ENCODE measurements at regions not wholly inside any gene's neighbourhood (a gene's known extent, or its start where the extent isn't known, plus 50 kb on each side); places are given as distances from the start of the nearest gene placed in this dataset.

DNA sequence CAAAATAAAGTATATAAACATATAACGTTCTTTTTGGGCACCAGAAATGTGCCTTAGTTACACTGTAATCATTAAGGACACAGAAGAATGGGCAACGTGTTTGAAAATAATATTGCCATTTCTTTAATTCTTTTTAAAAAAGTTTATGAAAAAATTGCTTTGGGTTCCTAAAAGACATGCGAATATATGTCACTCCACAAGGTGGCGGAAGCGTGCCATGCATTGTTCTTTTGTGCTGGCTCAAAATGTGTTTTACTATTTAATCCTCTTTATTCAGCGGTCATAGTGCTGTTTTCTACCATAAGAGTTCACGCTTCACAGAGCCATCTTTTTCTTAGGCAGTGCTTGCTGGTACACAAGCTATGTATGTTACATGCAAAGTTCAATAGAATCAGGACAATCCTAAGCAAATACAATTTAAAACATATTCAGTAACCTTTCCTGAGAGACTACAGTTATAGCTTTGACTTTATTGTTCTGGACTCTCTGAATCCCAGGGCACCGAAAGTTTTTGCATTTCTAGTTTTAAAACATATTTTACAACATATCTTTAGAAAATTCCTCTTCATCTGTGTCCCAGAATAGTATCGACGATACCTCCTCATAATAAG is 147.8 kb upstream of the ERBB4 start:
- DNase-seq, result peak; percentile 4

DNA sequence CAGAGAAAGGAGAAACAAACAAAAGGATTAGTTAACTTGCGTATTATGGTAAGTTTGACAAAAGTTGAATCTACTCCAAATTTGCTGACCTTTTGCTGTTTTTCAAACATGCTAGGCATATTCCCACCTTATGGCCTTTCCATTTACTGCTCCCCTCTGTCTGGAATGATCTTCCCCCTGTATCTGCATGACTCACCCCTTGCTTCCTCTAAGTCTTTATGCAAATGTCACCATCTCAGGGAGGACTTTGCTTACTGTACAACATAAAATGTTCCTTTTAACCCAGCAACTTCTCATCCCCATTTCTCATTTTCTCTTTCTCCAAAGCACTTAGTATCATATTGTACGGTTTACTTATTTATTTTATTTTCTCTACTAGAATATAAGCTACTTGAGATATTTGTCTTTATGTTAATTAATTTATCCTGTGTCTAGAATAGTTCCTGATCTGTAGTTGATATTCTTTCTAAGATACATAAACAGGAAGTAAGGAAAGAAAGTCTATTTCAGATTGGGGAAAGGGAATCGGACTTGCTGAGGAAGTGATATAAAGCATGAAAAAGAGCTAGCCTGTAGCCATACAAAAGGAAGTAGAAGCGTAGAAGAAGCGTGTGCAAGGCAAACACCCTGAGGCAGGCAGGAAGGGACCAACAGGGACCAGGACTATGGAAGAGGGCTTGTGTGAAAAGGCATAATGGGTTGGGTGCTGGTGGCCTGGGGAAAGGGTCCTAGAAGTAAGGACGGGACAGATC is 144.9 kb upstream of the ERBB4 start:
- DNase-seq, result no peak

DNA sequence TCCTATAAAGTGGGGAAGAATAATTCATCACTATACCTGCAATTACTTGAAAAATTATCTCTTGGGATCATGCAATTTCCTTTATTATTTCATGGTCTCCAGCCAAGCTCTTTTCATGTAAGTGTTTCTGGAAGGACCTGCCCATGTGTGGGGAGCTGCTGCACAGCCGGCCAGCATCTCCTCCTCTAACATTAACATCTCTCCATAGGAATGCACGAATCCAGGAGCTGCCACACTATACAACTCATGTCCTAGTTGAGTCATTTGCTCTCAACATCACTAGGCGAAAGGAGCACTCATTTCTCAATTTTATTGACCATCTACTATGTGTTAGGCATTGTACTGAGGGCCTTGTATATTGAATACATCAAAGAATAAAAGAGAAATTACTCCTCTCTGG is 144.3 kb upstream of the ERBB4 start:
- no peak for DNase-seq

DNA sequence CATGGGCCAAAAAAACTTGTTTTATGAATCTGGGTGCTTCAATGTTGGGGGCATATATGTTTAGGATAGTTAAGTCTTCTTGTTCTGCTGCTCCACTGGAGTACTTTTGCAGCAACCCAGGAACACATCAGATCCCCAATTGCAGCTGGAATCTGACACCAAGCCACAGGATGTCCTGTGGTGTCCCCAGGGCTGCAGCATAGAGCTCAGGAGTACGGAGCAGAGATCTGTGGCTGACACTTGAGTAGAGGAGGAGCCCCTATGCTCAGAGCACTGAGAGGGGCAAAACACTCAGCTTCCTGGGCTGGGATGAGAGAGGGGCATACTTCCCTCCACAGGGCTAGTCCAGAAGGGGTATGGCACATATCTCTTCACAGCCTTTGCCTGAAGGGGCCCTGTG is 138.9 kb upstream of the ERBB4 start:
- no peak for DNase-seq

DNA sequence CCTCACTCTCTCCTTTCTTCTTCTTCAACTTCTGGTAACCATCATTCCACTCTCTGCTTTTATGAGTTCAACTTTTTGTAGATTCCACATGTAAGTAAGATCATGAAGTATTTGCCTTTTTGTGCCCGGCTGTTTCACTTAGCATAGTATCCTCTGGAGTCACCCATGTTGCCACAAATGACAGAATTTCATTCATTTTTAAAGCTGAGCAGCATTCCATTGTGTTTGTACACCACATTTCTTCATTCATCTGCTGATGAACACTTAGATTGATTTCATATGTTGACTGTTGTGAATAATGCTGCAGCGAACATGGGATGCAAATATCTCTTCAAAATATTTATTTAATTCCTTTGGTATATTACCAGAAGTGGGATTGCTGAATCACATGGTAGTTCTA is 133.6 kb upstream of the ERBB4 start:
- no peak for DNase-seq

DNA sequence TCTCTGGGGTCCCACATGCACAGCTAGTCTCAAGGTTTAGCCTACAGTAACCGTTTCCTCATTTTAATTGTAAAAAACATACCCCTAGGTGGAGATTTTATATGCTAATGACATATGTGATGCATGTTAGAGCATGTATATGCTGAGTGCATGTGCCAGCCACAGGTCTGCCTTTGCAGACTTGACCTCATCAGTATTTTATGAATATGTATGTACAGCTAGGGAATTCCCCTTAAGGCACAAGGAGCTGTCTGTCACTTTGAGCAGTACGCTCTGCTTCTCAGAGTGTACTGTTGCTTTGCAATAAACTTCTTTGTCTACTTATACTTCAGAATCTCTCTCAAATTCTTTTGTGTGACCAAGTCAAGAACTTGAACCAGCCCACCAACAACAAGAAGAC is 131.2 kb upstream of the ERBB4 start:
- DNase-seq, result no peak

DNA sequence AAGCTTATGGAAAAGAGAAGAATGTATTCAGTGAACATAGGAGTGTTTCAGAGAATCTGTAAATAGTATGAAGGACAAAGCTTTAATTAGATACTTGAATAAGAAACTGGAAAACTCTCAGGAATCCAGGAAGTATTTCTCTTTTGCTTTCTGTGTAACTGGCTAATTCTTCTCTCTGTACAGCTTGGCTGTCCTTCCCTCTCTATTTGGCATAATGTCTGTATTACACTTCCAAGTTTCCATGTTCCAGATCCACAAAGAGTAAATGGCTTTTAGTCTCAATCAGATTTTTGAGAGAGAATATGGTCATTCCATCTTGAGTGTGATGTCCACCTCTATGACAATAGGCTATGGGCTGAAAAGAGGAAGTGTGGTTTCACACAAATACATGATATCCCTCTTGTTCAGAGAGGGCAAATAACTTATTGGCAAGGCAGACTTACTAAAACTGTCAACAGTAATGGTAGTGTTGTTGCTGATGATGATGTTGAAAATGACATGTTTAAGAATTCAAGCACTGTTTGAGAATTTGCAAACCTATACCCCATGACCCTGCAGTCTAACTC is 129.2 kb upstream of the ERBB4 start:
- no peak for DNase-seq

DNA sequence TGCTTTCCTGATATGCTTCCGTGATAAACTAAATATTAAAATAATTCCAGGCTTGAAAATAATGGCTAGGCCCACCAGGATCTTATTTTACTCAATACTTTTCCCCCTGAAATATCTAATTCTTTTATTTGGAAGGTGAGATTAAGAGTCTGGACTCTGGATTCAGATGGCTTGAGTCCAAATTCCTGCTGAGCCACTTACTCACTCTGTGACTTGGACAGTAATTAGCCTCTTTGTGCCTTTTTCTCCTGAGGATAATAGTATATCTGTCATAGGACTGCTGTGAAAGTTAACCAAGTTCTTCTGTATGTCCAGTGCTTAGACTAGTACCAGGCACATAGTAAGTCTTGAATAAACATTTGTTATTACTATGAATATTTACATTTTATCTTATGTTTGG is 127.3 kb upstream of the ERBB4 start:
- DNase-seq, result no peak

DNA sequence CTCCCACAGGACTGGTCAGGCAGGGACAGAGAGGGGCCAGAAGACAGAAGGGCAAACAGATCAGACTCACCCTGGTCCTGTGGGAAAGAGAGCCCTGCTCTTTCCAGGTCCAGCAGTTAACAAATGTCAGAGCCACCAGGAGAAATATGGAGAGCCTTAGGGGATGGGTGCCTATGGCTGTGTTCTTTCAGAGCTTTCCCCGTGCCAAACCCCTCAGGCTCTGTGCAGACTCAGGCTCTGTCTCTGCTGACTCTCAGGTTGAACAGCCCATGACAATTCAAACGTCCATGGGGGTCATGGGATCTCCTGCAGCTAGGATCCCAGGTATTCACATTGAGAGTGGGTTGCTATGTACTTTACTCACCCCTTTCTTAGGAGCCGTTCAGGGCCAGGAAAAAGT is 120.8 kb upstream of the ERBB4 start:
- no peak for DNase-seq

DNA sequence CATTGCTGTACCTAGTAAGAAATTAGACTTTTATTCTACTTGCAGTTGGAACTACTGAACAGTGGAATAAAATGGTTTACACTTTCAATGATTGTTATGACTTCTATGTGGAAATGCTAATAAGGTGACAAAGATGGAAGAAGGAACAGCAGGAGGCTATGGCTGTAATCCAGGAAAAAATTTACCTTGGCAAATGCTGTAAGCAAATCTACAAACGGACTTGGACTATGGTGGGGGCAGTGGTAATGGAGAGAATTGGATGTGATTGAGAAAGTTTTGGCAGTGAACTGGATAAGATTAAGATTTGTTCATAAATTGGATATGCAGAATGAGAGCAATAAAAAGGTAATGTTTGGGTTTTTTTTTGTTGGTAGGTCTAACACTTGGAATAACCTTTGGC is 111.0 kb upstream of the ERBB4 start:
- DNase-seq, result no peak

DNA sequence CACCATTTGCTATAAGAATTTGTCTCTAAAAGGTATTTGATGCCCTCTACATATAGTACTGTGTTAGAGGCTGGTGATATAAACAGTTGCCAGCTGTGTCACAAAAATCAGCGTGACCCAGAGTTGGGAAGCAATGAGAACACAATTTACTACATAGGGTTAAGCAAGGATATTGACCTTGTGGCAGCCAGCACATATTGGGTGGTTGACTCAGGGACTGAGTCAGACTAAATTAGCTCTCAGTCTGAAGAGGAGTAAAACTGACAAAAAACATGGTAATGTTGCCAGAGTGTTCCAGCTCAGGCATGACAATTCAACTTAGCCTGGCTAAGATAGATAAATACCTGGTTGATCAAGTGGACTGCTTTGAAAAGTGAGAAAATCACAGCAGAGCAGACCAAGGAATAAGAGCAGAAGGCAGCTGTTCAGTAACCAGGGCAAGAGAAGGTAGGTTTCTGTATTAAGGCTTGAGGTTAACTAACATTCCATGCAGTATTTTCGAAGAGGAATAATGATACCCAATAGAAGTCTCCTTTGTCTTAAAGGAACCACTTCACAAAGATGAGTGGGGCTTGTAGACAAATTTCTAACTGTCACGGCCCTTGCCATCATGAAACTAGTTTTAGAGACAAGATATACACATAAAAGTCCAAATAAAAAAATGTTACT is 108.2 kb upstream of the ERBB4 start:
- DNase-seq, result no peak

DNA sequence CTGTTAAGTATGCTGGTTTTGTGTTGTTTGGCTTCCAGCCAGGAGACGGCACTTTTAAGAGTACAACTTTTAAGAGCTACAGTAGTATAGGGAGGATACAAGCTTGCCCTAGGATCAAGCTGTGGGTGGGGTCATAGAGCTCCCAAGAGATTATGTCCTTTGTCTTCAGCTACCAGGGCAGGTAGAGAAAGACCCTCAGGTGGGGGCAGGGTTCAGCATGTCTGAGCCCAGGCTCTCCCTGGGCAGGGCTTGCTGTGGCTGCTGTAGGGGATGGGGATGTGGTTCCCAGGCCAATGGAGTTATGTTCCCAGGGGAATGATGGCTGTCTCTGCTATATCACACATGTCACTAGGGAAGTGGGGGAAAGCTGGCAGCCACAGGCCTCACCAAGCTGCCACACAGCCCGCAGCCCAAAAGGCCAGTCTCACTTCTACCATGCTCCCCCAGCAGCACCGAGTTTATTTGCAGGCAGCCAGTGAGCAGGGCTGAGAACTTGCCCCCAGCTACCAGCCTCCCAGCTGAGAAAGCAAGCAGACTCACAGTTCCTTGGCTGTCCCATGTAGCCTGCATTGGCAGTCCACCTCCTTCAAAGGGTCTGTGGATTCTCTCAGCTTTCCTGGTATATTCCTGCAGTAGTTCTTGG is 105.7 kb upstream of the ERBB4 start:
- DNase-seq, result no peak

DNA sequence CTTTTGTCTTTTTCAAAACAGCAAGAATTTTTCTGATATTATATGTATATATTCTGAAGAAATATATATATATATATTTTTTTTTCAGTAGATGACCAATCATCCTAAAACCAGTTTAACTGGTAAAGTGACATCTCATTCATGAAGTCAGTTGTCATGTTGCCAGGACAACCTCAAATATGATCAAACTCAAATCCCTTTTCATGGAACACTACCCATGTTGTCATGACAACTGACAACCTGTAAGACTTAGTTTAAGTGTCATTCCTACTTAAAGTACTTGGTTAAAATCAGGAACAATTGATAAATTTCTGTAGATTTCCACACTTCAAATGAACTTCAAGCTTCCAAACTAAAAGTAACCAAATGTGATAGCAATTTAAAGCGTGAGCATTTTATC is 101.8 kb upstream of the ERBB4 start:
- no peak for DNase-seq

DNA sequence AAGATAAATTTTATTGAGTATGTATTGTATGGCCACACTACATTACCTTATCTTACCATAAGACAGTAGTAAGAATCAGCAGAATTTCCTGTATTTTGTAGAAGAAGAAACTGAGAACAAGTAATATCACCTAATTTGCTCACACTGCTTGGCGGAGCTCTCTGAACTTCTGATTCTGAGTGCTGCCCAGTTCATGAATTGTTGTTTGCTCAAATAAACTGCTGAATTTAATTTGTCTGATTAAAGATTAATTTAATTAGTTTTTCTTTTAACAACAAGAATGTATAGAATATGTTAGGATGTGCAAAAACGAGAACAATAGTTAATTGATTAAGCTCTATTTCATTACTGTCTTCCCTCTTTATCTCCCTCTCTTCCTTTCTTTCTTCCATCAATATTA is 100.1 kb upstream of the ERBB4 start:
- no peak for DNase-seq

DNA sequence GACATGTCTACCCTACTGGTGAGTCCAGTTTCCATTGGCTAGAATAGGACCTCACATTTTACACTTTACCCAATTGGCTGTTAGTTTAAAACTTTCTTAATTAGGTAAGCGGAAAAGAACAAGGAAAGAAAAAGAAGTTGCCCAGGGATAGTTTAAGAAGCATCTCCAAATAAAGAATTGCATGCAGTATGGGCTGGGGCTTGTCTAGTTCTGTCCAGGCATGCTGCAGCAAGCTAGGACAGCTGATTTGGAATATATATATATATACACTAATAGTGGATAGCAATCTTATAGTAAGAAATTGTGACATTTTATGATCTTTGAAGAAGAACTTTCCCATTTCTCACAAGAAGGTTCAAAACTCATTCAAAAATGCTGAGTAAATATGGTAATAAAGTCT is 90.0 kb upstream of the ERBB4 start:
- DNase-seq, result no peak

DNA sequence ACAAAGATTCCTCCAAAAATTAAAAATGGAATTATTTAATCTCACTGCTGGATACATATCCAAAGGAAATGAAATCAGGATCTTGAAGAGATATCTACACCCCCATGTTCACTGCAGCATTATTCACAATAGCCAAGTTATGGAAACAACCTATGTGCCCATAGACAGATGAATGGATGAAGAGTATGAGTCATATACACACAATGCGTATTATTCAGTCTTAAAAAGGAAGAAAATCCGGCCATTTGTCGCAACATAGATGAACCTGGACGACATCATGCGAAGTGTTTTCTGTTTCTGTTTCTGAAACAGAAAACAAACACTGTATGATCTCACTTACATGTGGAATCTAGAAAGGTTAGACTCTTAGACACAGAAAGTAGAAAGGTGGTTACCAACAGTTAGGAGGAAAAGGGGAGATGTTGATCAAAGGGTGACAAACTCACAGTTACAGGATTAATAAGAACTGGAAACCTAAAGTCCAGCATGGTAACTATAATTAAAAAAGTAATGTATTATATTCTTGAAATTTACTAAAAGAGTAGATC is 87.8 kb upstream of the ERBB4 start:
- no peak for DNase-seq

DNA sequence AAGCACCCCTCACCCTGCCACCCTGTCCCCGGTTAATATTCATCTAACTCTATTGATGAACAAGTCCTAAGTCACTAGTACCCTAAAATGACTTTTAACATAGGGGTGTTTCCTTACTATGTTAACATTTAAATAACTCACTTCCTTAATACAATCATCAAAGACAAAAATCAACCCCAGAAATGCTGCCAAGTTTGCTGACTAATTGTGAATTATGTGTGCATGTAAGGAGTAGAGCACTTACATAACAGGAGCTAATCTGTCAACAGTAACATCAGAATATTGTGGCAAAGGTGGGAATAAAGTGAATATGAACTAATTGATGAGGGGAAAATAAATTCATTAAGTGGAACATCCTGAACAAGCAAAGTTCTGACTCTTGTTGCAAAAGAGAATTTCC is 81.4 kb upstream of the ERBB4 start:
- no peak for DNase-seq

DNA sequence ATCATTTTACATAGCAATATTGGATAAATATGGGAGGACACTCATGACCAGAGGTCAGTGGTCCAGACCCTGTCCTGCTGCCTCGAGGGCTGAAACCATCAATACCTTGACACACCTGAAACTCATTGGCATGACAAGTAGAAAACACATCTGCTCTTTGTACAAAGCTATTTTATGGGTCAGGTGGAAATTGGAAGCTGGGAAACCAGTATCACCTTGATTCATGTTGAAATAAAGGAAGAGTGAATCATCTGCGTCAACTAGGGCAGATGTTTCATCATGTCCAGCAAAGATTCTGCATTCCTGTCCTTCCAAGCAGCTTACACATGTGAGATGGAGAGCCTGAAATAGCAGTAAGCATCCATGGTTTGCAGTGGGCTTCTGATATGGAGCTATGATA is 80.0 kb upstream of the ERBB4 start:
- no peak for DNase-seq

DNA sequence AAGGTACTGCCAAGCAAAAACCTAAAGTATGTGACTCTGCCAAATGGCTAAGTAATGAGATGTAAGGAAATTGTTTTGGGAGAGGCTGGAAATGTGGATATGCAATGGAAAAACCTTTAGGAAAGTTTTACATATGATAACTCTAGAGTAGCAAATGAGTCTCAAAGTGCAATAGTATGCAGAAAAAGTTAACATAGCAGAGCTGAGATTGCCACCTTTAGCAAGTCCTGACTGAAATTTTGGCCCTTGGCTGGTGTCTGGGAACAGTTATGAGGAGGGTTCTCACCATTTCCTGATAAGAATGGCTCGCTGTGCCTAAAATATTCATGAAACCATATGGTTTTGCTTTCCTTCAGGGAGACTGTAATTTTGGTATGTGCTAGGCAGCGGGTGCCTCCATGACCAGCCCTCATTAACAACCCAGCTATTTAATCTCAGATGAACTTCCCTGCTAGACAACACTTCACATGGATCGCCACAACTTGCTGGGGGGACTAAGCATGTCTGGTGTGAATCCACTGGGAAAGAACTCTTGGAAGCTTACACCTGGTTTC is 72.3 kb upstream of the ERBB4 start:
- DNase-seq, result no peak

DNA sequence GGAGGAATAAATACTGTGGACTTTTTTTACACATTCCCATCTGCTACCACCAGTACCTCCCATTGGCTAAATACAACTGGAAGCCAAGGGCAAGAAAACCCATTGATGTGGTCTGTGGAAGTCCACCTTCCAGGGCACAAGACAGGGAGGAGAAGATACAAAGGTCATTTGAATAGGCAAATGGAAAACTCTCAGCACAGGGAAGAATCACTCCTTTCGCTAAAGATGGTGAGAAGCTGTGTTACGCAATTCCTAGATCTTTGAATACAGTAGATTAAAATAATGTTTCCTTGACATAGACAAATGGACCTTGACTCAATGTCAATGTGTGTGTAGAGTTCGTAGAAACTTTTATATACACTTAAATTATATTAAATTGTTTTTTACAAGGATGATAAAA is 70.9 kb upstream of the ERBB4 start:
- DNase-seq, result no peak

DNA sequence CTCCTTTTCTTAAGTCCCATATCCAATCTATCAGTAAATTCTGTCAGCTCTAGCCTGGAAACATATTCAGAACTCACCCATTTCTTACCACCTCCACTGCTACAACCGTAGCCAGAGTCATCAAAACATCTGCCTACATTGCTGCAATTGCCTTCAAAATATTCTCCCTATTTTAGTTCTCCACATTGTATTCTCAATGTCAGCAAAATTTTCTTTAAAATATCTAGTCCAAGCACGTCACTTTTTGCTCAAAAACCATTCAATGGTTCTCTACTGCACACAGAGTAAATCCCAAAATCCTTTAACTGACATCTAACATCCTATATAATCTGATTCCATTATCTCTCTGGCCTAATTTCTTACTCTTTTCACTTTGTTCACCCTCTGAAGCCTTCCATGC is 68.5 kb upstream of the ERBB4 start:
- DNase-seq, result no peak

DNA sequence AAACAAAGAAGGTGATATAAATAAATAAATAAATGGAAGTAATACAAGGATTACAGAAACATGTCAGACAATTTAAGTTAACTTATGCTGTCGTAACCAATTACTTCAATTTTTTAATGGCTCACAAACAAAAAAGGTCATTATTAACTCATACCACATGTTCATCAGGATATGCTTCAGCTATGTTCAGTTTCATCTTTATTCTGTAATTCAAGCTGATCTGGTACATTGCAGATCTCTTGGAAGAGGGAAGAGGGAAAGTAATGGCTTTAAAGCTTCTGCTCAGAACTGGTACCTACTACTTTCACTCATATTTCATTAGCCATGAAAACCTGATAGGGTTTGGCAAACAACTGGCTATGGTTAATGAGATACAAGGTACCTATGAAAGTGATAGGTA is 67.6 kb upstream of the ERBB4 start:
- DNase-seq, result no peak

DNA sequence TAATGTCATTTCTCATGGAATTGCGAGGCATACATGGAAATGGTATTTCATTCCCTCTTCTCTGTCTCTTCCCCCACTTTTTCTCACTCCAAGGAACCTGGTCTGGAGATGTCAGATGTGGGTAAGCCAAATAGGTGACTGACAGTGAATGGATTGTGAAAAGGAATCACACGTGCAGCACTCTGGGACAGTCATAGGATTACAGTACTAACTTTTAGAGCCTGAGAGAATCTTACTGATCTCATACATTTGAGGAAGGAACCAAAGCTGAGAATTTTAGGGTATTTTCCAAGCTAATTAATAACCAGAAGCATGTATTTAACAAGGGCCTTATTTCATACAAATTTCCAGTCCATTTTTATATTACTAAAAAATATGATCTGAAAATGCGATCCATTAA is 58.1 kb upstream of the ERBB4 start:
- no peak for DNase-seq

All from activated effector memory CD4-positive, alpha-beta T cell treated with Interleukin-2 at 50 U/mL for 16 hours (primary cell).